ENCODE measurements at regions not wholly inside any gene's neighbourhood (a gene's known extent, or its start where the extent isn't known, plus 50 kb on each side); places are given as distances from the start of the nearest gene placed in this dataset.
"Not testable (repeated sequence)": the region's sequence is repeated elsewhere in the genome, so short reads cannot be mapped to it uniquely, and the experiment has no call there.

DNA sequence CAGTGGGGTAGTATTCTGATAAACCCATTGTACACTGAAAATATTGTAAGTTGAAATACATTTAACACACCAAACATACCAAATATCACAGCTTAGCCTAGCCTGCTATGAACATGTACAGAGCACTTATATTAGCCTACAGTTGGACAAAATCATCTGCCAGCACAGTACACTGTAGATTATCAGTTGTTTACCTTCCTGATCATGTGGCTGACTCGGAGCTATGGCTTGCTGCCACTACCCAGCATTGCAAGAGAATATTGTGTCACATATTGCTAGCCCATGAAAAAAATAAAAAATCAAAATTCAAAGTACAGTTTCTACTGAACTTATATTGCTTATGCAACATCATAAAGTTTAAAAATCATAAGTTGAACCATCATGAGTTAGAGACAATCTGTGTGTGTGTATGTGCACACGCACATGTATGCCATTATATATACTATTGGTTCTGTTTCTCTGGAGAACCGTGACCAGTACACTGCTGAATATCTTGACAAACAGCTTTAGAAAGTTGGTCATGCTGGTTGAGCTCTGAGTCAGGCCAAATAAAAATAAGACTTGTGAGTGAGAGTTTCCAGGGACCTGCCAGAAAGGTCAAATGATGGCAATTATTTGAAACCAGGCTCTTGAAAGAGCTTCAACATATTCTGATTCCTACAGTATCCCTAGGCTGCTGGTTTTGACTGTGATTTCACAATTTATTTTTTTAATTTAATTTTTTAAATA lies 238.5 kb downstream of the PRR32 start:
- POLR2A ChIA-PET: no interaction called here
- peaks cover 0 to 19% (median 4%) of the 10 kb centered on the region in 9 donors for H3K9me3 Mint-ChIP-seq
- no peak for DNase-seq
- H3K36me3 Mint-ChIP-seq: no peaks in the 10 kb centered on the region
- ATAC-seq: no peak
- H3K27me3 Mint-ChIP-seq: no peaks in the 10 kb centered on the region
- H3K4me1 Mint-ChIP-seq: no peaks in the 10 kb centered on the region
- H3K27ac Mint-ChIP-seq: no peak overlapping the region
- no peak overlapping the region for H3K4me3 Mint-ChIP-seq

DNA sequence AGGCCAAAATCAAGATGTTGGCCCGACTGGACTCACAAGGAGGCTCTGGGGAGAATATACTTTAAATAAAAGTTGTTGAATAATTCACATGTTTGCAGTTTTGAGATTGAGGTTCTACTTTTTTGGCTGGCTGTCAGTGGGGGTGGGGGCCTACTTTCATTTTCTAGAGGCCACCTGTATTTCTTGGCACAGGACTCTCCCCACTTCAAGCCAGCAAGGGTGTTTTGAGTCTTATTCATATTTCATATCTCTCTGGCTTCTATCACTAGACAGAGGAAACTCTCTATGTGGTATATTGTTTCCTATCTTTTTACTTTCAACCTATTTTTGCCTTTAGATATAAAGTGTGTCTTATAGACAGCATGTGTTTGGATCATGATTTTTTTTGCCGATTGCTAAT lies 266.4 kb downstream of the PRR32 start:
- no peaks in the 10 kb centered on the region for H3K27me3 Mint-ChIP-seq
- no peaks in the 10 kb centered on the region for H3K4me1 Mint-ChIP-seq
- DNase-seq (no peak), ATAC-seq (no peak)
- H3K36me3 Mint-ChIP-seq: no peaks in the 10 kb centered on the region
- H3K27ac Mint-ChIP-seq: no peak overlapping the region
- no peaks in the 10 kb centered on the region for H3K9me3 Mint-ChIP-seq
- no peak overlapping the region for H3K4me3 Mint-ChIP-seq
- POLR2A ChIA-PET: no interaction called here

GRCh38 chrX:127112726-127113125 lies 293.2 kb downstream of the PRR32 start:
- POLR2A ChIA-PET: no interaction called here
- H3K4me1 Mint-ChIP-seq: no peaks in the 10 kb centered on the region
- no peaks in the 10 kb centered on the region for H3K27me3 Mint-ChIP-seq
- DNase-seq (no peak), ATAC-seq (no peak)
- H3K4me3 Mint-ChIP-seq: no peak overlapping the region
- H3K9me3 Mint-ChIP-seq: peaks cover 0 to 27% (median 7%) of the 10 kb centered on the region in 9 donors
- H3K27ac Mint-ChIP-seq: no peak overlapping the region
- H3K36me3 Mint-ChIP-seq: peaks cover 0 to 10% (median 0%) of the 10 kb centered on the region in 3 donors

GRCh38 chrX:127124871-127125270 lies 305.3 kb downstream of the PRR32 start:
- POLR2A ChIA-PET: no interaction called here
- ATAC-seq (no peak), DNase-seq (no peak)
- Mint-ChIP-seq H3K9me3 (peaks cover 0 to 8% (median 0%) of the 10 kb centered on the region in 9 donors), H3K27me3 (no peaks in the 10 kb centered on the region), H3K4me3 (no peak overlapping the region), H3K27ac (no peak overlapping the region), H3K4me1 (no peaks in the 10 kb centered on the region), H3K36me3 (no peaks in the 10 kb centered on the region)

GRCh38 chrX:127128282-127128681 lies 308.8 kb downstream of the PRR32 start:
- POLR2A ChIA-PET: no interaction called here
- no peaks in the 10 kb centered on the region for H3K4me1 Mint-ChIP-seq
- no peak overlapping the region for H3K27ac Mint-ChIP-seq
- ATAC-seq (no peak), DNase-seq (no peak)
- peaks cover 0 to 2% (median 0%) of the 10 kb centered on the region in 9 donors for H3K9me3 Mint-ChIP-seq
- H3K27me3 Mint-ChIP-seq: no peaks in the 10 kb centered on the region
- no peak overlapping the region for H3K4me3 Mint-ChIP-seq
- no peaks in the 10 kb centered on the region for H3K36me3 Mint-ChIP-seq

DNA sequence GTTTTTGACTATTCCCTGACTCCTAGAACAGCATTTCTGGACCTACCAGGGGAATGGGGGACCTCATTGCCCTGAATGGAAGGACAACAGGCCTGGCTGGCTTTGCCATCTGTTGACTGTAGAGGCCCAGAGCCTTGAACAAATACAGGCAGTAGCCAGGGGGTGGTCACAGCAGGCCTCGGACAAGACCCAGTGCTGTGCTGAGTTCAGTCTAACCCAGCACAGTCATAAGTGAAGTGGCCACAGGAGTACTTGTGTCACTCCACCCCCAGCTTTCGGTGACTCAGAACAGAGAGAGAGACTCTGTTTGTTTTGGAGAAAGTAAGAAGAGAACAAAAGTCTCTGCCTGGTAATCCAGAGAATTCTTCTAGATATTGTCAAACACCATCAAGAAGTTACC lies 310.0 kb downstream of the PRR32 start:
- Mint-ChIP-seq H3K27ac (no peak overlapping the region), H3K4me1 (no peaks in the 10 kb centered on the region), H3K4me3 (no peak overlapping the region), H3K27me3 (no peaks in the 10 kb centered on the region), H3K36me3 (no peaks in the 10 kb centered on the region), H3K9me3 (peaks cover 0 to 2% (median 0%) of the 10 kb centered on the region in 9 donors)
- POLR2A ChIA-PET: no interaction called here
- ATAC-seq (no peak), DNase-seq (no peak)

- Mint-ChIP-seq H3K9me3 (peaks cover 0 to 4% (median 0%) of the 10 kb centered on the region in 9 donors), H3K36me3 (no peaks in the 10 kb centered on the region), H3K4me3 (no peak overlapping the region), H3K27ac (no peak overlapping the region), H3K27me3 (no peaks in the 10 kb centered on the region), H3K4me1 (no peaks in the 10 kb centered on the region)
- no peak for ATAC-seq
- POLR2A ChIA-PET: no interaction called here
- no peak for DNase-seq
Measured at GRCh38 chrX:127138218-127138617, 318.7 kb downstream of the PRR32 start.

GRCh38 chrX:127177966-127178365 lies 358.4 kb downstream of the PRR32 start:
- no peak overlapping the region for H3K4me3 Mint-ChIP-seq
- H3K27me3 Mint-ChIP-seq: no peaks in the 10 kb centered on the region
- DNase-seq (no peak), ATAC-seq (no peak)
- POLR2A ChIA-PET: no interaction called here
- no peaks in the 10 kb centered on the region for H3K36me3 Mint-ChIP-seq
- no peak overlapping the region for H3K27ac Mint-ChIP-seq
- no peaks in the 10 kb centered on the region for H3K4me1 Mint-ChIP-seq
- H3K9me3 Mint-ChIP-seq: peaks cover 0 to 1% (median 0%) of the 10 kb centered on the region in 9 donors

DNA sequence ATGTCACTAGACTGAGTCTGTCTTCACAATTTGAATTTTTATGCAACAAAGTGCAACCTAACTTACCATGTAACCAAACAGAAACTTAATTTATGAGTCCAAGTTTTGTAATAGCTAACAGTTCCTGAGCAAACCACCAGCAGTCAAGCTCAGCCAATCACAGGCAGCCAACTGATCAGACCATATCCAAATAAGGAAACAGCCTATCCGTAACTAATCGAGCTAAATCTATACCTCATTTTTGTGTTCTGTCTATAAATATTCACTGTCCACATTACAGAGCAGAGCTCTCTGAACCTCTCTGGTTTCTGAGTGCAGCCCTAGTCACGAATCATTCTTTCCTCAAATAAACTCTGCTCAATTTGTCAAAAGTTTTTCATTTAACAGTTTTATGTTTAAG lies 367.6 kb downstream of the PRR32 start:
- no peaks in the 10 kb centered on the region for H3K36me3 Mint-ChIP-seq
- H3K27me3 Mint-ChIP-seq: no peaks in the 10 kb centered on the region
- H3K4me1 Mint-ChIP-seq: no peaks in the 10 kb centered on the region
- H3K27ac Mint-ChIP-seq: no peak overlapping the region
- H3K9me3 Mint-ChIP-seq: peaks cover 0 to 2% (median 0%) of the 10 kb centered on the region in 9 donors
- POLR2A ChIA-PET: no interaction called here
- ATAC-seq: no peak
- no peak for DNase-seq
- no peak overlapping the region for H3K4me3 Mint-ChIP-seq

- Mint-ChIP-seq H3K9me3 (peaks cover 0 to 2% (median 0%) of the 10 kb centered on the region in 9 donors), H3K27ac (no peak overlapping the region), H3K36me3 (no peaks in the 10 kb centered on the region), H3K4me3 (no peak overlapping the region), H3K4me1 (no peaks in the 10 kb centered on the region), H3K27me3 (no peaks in the 10 kb centered on the region)
- no peak for ATAC-seq
- POLR2A ChIA-PET: no interaction called here
- no peak for DNase-seq
Measured at GRCh38 chrX:127190381-127190780, 370.9 kb downstream of the PRR32 start.

DNA sequence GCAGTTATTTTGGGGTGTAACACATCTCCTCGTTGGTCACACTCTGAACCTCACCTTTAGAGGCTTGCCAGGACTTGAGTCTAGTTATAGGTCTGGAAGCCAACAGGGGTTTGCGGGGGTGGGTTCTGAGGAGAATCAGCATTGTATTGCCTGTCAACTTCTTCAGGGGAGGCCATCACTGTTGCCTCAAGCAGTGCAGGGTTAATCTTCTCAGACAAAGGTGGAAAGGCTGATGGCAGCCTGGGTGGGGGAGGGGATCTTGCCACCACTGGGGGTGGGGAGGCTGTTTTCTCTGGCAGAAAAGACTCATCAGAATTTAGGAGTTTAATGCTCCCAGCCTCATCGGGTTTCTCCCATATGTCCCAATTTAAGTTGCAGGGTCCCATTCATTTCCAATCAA lies 387.8 kb downstream of the PRR32 start:
- Mint-ChIP-seq H3K36me3 (no peaks in the 10 kb centered on the region), H3K4me3 (no peak overlapping the region), H3K4me1 (no peaks in the 10 kb centered on the region), H3K9me3 (peaks cover 0 to 4% (median 0%) of the 10 kb centered on the region in 9 donors), H3K27me3 (no peaks in the 10 kb centered on the region), H3K27ac (no peak overlapping the region)
- ATAC-seq (no peak), DNase-seq (no peak)
- POLR2A ChIA-PET: no interaction called here

- H3K4me3 Mint-ChIP-seq, ATAC-seq, H3K36me3 Mint-ChIP-seq, H3K4me1 Mint-ChIP-seq, H3K27ac Mint-ChIP-seq, H3K27me3 Mint-ChIP-seq, POLR2A ChIA-PET, DNase-seq: not testable (repeated sequence)
- H3K9me3 Mint-ChIP-seq: peaks cover 0 to 30% (median 6%) of the 10 kb centered on the region in 9 donors
Measured at GRCh38 chrX:127221821-127222220, 402.3 kb downstream of the PRR32 start.

- Mint-ChIP-seq H3K4me3 (no peak overlapping the region), H3K4me1 (no peaks in the 10 kb centered on the region), H3K27ac (no peak overlapping the region), H3K36me3 (no peaks in the 10 kb centered on the region), H3K9me3 (peaks cover 0 to 2% (median 0%) of the 10 kb centered on the region in 9 donors), H3K27me3 (no peaks in the 10 kb centered on the region)
- POLR2A ChIA-PET: no interaction called here
- DNase-seq (no peak), ATAC-seq (no peak)
Measured at GRCh38 chrX:127243654-127244053, 424.1 kb downstream of the PRR32 start.

DNA sequence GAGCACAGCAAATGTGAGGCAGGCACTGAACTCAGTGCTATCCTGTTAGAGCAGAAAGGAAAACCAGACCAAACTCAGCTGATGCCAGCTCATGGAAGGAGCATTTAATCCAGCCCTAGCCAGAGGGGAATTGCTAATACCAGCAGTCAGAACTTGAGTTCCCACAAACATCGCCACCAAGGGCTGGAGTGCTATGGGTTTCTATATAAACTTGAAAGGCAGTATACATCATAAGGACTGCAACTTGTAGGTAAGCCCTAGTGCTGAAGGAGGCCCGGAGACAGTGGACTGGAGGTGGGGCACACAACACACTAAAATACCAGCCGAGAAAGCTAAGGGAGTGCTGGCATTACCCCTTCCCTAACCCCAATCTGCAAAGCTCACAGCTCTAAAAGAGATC lies 440.2 kb downstream of the PRR32 start:
- DNase-seq (no peak), ATAC-seq (no peak)
- Mint-ChIP-seq H3K4me1 (no peaks in the 10 kb centered on the region), H3K27me3 (no peaks in the 10 kb centered on the region), H3K4me3 (no peak overlapping the region), H3K36me3 (peaks cover 0 to 9% (median 0%) of the 10 kb centered on the region in 3 donors), H3K27ac (no peak overlapping the region), H3K9me3 (peaks cover 0 to 25% (median 6%) of the 10 kb centered on the region in 9 donors)
- POLR2A ChIA-PET: no interaction called here

Data from naive thymus-derived CD8-positive, alpha-beta T cell (primary cell).